Uterus (tissue), 3 donors: ENCODE measurements at regions not wholly inside any gene's neighbourhood (a gene's known extent, or its start where the extent isn't known, plus 50 kb on each side); places are given as distances from the start of the nearest gene placed in this dataset.

Source experiments
- DNase-seq, 2 donors: peaks; one replicate each; pipeline ENCODE4 v3.0.0-alpha.2; 2019 to 2020
- H3K27ac ChIP-seq, 2 donors: fragments of 200-600 bp; sonication (generic); 1 replicate in 1 of 2; 2 replicates in 1 of 2; pipeline ENCODE4 v1.5.1; 2016 to 2018
- H3K27me3 ChIP-seq, 2 donors: fragments of 200-600 bp; sonication (generic); one replicate each; pipeline ENCODE4 v1.5.1; 2018 to 2019; ENCODE audit warnings: control low read depth in 1 of 2
- H3K36me3 ChIP-seq, 2 donors: fragments of 200-600 bp; sonication (generic); one replicate each; pipeline ENCODE4 v1.5.1; 2019; ENCODE audit warnings: control low read depth in 1 of 2
- H3K4me1 ChIP-seq, 2 donors: fragments of 200-600 bp; sonication (generic); one replicate each; pipeline ENCODE4 v1.5.1; 2018 to 2019; ENCODE audit warnings: control low read depth in 1 of 2
- H3K4me3 ChIP-seq, 2 donors: fragments of 200-600 bp; sonication (generic); 1 replicate in 1 of 2; 2 replicates in 1 of 2; pipeline ENCODE4 v1.5.1; 2018 to 2019; ENCODE audit warnings: mild to moderate bottlenecking in 1 of 2
- H3K9me3 ChIP-seq, 2 donors: fragments of 200-600 bp; sonication (generic); one replicate each; pipeline ENCODE4 v1.5.1; 2019; ENCODE audit warnings: control low read depth in 1 of 2
- CTCF ChIP-seq, 4 experiments: fragments of 200-600 bp in 2 of 4; fragments of 450-650 bp in 2 of 4; sonication (generic) in 2 of 4; IDR thresholded peaks; one replicate each; pipeline ENCODE4 v1.5.1; 2016 to 2019; ENCODE audit warnings: antibody characterized with exemption in 4 of 4, mild to moderate bottlenecking in 2 of 4, moderate library complexity in 1 of 4
- POLR2A ChIP-seq, 2 donors: fragments of 450-650 bp; IDR thresholded peaks; one replicate each; pipeline ENCODE4 v1.6.1; 2016; ENCODE audit warnings: antibody characterized with exemption in 2 of 2, mild to moderate bottlenecking in 1 of 2, moderate library complexity in 1 of 2
- intact Hi-C: fragments of 100-400 bp; cut with DNase I; formaldehyde crosslinking; loops from one replicate; pipeline ENCODE4 v1.15.1; 2023; ENCODE audit warnings: low total_unique reads
- donor health status: DM: yes; HTN: yes; CAD: no.

GRCh38 chr4:14035076-14035475 is 407.6 kb upstream of the BOD1L1 start:
- no peak for DNase-seq
- Histone ChIP-seq H3K4me3 (no peak overlapping the region), H3K9me3 (no peaks in the 10 kb centered on the region), H3K4me1 (no peaks in the 10 kb centered on the region), H3K36me3 (no peaks in the 10 kb centered on the region), H3K27ac (no peak overlapping the region), H3K27me3 (no peaks in the 10 kb centered on the region)
- TF ChIP-seq POLR2A (IDR thresholded peaks at IDR 0.05) (no peak), CTCF (IDR thresholded peaks at IDR 0.05) (no peak)
- intact Hi-C loops: no loop called here

GRCh38 chr4:14043203-14043602 is 415.7 kb upstream of the BOD1L1 start:
- intact Hi-C loops: no loop called here
- Histone ChIP-seq H3K4me1 (no peaks in the 10 kb centered on the region), H3K36me3 (no peaks in the 10 kb centered on the region), H3K4me3 (no peak overlapping the region), H3K9me3 (no peaks in the 10 kb centered on the region), H3K27ac (no peak overlapping the region), H3K27me3 (no peaks in the 10 kb centered on the region)
- DNase-seq: no peak
- TF ChIP-seq CTCF (IDR thresholded peaks at IDR 0.05) (no peak), POLR2A (IDR thresholded peaks at IDR 0.05) (no peak)

GRCh38 chr4:14046642-14047041 is 419.1 kb upstream of the BOD1L1 start:
- Histone ChIP-seq H3K27ac (no peak overlapping the region), H3K4me3 (no peak overlapping the region), H3K9me3 (no peaks in the 10 kb centered on the region), H3K36me3 (no peaks in the 10 kb centered on the region), H3K4me1 (no peaks in the 10 kb centered on the region), H3K27me3 (no peaks in the 10 kb centered on the region)
- TF ChIP-seq CTCF (IDR thresholded peaks at IDR 0.05) (no peak), POLR2A (IDR thresholded peaks at IDR 0.05) (no peak)
- no peak for DNase-seq
- intact Hi-C loops: no loop called here

- intact Hi-C loops: no loop called here
- DNase-seq: no peak
- TF ChIP-seq CTCF (IDR thresholded peaks at IDR 0.05): no peak
- Histone ChIP-seq H3K4me1 (no peaks in the 10 kb centered on the region), H3K27me3 (no peaks in the 10 kb centered on the region), H3K4me3 (no peak overlapping the region), H3K27ac (no peak overlapping the region), H3K9me3 (no peaks in the 10 kb centered on the region), H3K36me3 (no peaks in the 10 kb centered on the region)
Observed at GRCh38 chr4:14047840-14048239, 420.3 kb upstream of the BOD1L1 start.

- Histone ChIP-seq H3K27me3 (no peaks in the 10 kb centered on the region), H3K36me3 (no peaks in the 10 kb centered on the region), H3K27ac (no peak overlapping the region), H3K9me3 (no peaks in the 10 kb centered on the region), H3K4me1 (no peaks in the 10 kb centered on the region), H3K4me3 (no peak overlapping the region)
- TF ChIP-seq CTCF (IDR thresholded peaks at IDR 0.05) (no peak), POLR2A (IDR thresholded peaks at IDR 0.05) (no peak)
- intact Hi-C loops: no loop called here
- DNase-seq: no peak
Observed at GRCh38 chr4:14049946-14050345, 422.4 kb upstream of the BOD1L1 start.
